HG03060 (cell line): ENCODE measurements at regions not wholly inside any gene's neighbourhood (a gene's known extent, or its start where the extent isn't known, plus 50 kb on each side); places are given as distances from the start of the nearest gene placed in this dataset.

ENCODE experiments used
- ATAC-seq: cut with Tn5 transposase; IDR thresholded peaks from one replicate; pipeline ENCODE4 v1.9.1; 2021; ENCODE audit warnings: low read depth, moderate number of reproducible peaks; ENCODE audit not compliant: unreplicated experiment

- no peak for ATAC-seq
Observed at GRCh38 chr10:125466685-125467084, 216.3 kb downstream of the TEX36 start.

GRCh38 chr10:125462845-125463244 is 220.1 kb downstream of the TEX36 start:
- ATAC-seq: no peak

GRCh38 chr10:125460326-125460725 is 222.6 kb downstream of the TEX36 start:
- ATAC-seq: no peak

GRCh38 chr10:125457406-125457805 is 225.6 kb downstream of the TEX36 start:
- ATAC-seq: no peak

GRCh38 chr10:125455855-125456254 is 227.1 kb downstream of the TEX36 start:
- no peak for ATAC-seq

- ATAC-seq: no peak
Observed at GRCh38 chr10:125455431-125455830, 227.5 kb downstream of the TEX36 start.

GRCh38 chr10:125451319-125451718 is 231.6 kb downstream of the TEX36 start:
- no peak for ATAC-seq

GRCh38 chr10:125450218-125450617 is 232.7 kb downstream of the TEX36 start:
- ATAC-seq: no peak

GRCh38 chr10:125449571-125449970 is 233.4 kb downstream of the TEX36 start:
- ATAC-seq: no peak

- no peak for ATAC-seq
Observed at GRCh38 chr10:125448596-125448995, 234.4 kb downstream of the TEX36 start.

- no peak for ATAC-seq
Observed at GRCh38 chr10:125444790-125445189, 238.2 kb downstream of the TEX36 start.

- ATAC-seq: no peak
Observed at GRCh38 chr10:125442856-125443540, 240.0 kb downstream of the TEX36 start.

GRCh38 chr10:125441151-125441550 is 241.8 kb downstream of the TEX36 start:
- no peak for ATAC-seq

GRCh38 chr10:125431149-125431548 is 251.8 kb downstream of the TEX36 start:
- ATAC-seq: no peak

- no peak for ATAC-seq
Observed at GRCh38 chr10:125428054-125428453, 254.9 kb downstream of the TEX36 start.

GRCh38 chr10:125424191-125424847 is 258.6 kb downstream of the TEX36 start:
- no peak for ATAC-seq

GRCh38 chr10:125423569-125423968 is 259.4 kb downstream of the TEX36 start:
- no peak for ATAC-seq

- ATAC-seq: no peak
Observed at GRCh38 chr10:125419831-125420230, 259.5 kb upstream of the CTBP2 start.

- ATAC-seq: no peak
Observed at GRCh38 chr10:125419146-125419545, 258.8 kb upstream of the CTBP2 start.

GRCh38 chr10:125417605-125418004 is 257.2 kb upstream of the CTBP2 start:
- ATAC-seq: no peak

GRCh38 chr10:125415964-125416363 is 255.6 kb upstream of the CTBP2 start:
- ATAC-seq: no peak

- no peak for ATAC-seq
Observed at GRCh38 chr10:125415006-125415633, 254.8 kb upstream of the CTBP2 start.
